ENCODE measurements at regions not wholly inside any gene's neighbourhood (a gene's known extent, or its start where the extent isn't known, plus 50 kb on each side); places are given as distances from the start of the nearest gene placed in this dataset.
A peak's percentile ranks its signal among the peaks of the same experiment; 100 is the strongest.

DNA sequence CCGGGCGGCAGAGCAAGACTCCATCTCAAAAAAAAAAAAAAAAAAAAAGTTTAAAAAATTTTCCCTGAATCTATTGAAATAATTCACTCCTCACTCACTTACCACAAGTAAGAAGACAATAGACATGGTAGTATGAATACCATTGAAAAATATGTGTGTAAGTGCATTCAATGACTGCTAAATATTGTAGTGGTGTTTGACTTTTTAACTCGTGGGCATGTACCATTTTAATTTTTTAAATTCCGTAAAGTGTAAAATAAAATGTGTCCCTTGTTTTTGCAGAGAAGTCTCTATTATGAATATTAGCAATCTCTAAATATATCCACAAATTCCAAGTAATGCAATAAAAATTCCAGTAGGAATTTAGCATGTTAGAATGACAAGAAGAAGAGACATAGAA is 134.1 kb downstream of the COPS8 start:
- Histone ChIP-seq H3K4me3 (no peak overlapping the region), H3K4me1 (ENCODE audit: low read depth) (no peaks in the 10 kb centered on the region), H3K9me3 (no peaks in the 10 kb centered on the region), H3K36me3 (ENCODE audit: low read depth) (no peaks in the 10 kb centered on the region)
- no peak for ATAC-seq
- intact Hi-C loops (cut with DNase I, micrococcal nuclease): no loop called here
- TF ChIP-seq, protein P1, sequence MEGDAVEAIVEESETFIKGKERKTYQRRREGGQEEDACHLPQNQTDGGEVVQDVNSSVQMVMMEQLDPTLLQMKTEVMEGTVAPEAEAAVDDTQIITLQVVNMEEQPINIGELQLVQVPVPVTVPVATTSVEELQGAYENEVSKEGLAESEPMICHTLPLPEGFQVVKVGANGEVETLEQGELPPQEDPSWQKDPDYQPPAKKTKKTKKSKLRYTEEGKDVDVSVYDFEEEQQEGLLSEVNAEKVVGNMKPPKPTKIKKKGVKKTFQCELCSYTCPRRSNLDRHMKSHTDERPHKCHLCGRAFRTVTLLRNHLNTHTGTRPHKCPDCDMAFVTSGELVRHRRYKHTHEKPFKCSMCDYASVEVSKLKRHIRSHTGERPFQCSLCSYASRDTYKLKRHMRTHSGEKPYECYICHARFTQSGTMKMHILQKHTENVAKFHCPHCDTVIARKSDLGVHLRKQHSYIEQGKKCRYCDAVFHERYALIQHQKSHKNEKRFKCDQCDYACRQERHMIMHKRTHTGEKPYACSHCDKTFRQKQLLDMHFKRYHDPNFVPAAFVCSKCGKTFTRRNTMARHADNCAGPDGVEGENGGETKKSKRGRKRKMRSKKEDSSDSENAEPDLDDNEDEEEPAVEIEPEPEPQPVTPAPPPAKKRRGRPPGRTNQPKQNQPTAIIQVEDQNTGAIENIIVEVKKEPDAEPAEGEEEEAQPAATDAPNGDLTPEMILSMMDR (IDR thresholded peaks at IDR 0.05): no peak
- DNase-seq: no peak

DNA sequence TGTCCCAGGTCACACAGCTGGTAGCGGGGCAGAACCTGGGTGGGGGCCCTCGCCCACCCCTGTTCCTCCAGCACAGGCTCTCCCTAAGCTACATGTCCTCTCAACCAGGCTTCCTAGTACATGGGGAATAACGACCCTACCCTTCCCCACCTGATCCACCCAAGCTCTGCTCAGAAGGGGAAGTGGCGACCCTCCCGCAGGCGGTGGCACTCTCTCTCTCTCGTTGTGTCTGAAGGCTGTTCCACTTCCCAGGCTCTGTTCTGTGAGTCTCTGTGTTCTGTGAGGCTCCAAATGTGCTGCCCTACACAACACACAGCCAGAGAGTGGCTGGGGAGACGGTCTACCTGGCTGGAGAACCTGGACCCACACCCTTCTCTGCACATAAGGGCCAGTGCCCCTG is 135.8 kb downstream of the COPS8 start:
- ATAC-seq (no peak), DNase-seq (no peak)
- Histone ChIP-seq H3K4me3 (no peak overlapping the region), H3K4me1 (ENCODE audit: low read depth) (no peaks in the 10 kb centered on the region), H3K9me3 (no peaks in the 10 kb centered on the region), H3K36me3 (ENCODE audit: low read depth) (no peaks in the 10 kb centered on the region)
- intact Hi-C loops (cut with DNase I, micrococcal nuclease): no loop called here
- TF ChIP-seq, protein P1 (IDR thresholded peaks at IDR 0.05): no peak

DNA sequence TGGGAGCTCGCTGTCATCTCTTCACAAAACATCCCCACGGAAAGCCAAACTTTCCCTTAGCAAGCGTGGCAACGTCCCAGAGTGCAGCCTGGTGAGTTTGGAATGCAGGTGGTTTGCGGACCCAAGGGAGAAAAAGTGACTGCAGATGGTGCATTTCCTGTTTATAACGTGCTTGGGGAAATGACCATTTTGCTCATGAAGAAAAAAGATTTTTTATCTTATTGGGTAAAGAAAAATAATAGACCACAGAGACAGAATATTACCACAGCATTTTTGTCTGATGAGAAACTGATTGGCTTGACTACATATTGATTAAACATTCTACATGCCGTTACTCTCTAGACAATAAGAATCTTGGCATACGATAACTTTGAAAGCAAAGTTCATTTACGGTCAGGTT is 136.5 kb downstream of the COPS8 start:
- no peaks in the 10 kb centered on the region for H3K9me3 ChIP-seq
- intact Hi-C loops (cut with DNase I, micrococcal nuclease): no loop called here
- ATAC-seq (no peak), DNase-seq (no peak)
- no peaks in the 10 kb centered on the region for H3K4me1 ChIP-seq (ENCODE audit: low read depth)
- no peaks in the 10 kb centered on the region for H3K36me3 ChIP-seq (ENCODE audit: low read depth)
- TF ChIP-seq, protein P1 (IDR thresholded peaks at IDR 0.05): no peak
- H3K4me3 ChIP-seq: no peak overlapping the region

DNA sequence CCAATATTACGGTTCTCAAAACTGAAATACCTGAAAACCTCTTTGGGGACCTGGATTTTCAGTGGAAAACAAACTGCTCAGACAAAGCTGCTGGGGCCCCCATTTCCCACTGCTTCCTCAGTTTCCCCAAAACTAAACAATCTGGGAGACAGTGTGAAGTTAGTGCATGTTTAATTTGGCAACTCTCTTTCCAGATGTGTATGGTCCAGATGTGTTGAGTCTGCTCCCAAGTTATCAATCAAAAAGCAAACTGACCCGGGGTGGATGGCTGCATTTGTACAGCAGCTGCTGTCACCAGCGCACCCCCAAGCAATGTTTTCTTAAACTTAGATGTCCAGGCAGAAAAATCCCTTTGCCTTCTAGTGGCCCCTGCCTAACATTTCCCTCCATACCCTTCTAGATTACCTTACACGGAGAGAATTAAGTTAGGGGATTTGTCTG is 136.9 kb downstream of the COPS8 start:
- no peak for ATAC-seq

DNA sequence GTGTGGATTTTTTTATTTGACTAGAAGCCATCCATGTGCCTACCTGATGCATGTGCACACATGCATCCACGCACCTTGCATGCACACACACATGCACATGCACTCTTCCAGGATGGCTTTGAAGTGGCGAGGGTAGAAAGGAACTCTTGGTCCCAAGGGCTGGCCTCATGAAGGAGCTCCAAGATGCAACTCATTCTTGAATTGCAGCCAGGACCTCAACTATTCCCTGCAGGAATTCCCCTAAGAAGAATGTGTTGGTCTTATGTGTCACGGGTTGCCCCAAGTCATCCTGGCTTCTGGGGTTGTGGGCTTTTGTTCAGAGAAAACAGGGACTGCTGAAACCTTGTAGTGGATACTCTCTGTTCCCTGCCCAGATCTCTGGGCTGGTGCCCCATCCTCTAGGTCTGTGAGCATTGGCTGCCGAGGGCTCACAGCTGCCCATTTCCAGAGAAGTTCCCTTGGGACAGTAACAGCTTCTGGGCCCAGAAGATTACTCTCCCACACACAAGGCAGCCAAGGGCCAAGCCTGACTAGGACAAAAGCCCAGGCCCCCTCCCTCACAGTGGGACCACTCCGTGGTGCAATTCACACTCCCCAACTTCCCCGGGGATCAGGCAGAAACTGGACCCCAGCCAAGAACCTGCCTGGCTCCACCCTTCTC is 137.6 kb downstream of the COPS8 start:
- ATAC-seq (peak; percentile 12), DNase-seq (no peak)
- H3K4me3 ChIP-seq: no peak overlapping the region
- no peaks in the 10 kb centered on the region for H3K36me3 ChIP-seq (ENCODE audit: low read depth)
- H3K9me3 ChIP-seq: no peaks in the 10 kb centered on the region
- intact Hi-C loops (cut with DNase I, micrococcal nuclease): no loop called here
- no peaks in the 10 kb centered on the region for H3K4me1 ChIP-seq (ENCODE audit: low read depth)
- TF ChIP-seq, protein P1 (IDR thresholded peaks at IDR 0.05): no peak

More for the DNA sequence above, 136.9 kb downstream of the COPS8 start:
- TF ChIP-seq, protein P1 (IDR thresholded peaks at IDR 0.05): no peak
- intact Hi-C loops (cut with DNase I, micrococcal nuclease): no loop called here
- Histone ChIP-seq H3K4me3 (no peak overlapping the region), H3K36me3 (ENCODE audit: low read depth) (no peaks in the 10 kb centered on the region), H3K4me1 (ENCODE audit: low read depth) (no peaks in the 10 kb centered on the region), H3K9me3 (no peaks in the 10 kb centered on the region)
- DNase-seq: no peak

DNA sequence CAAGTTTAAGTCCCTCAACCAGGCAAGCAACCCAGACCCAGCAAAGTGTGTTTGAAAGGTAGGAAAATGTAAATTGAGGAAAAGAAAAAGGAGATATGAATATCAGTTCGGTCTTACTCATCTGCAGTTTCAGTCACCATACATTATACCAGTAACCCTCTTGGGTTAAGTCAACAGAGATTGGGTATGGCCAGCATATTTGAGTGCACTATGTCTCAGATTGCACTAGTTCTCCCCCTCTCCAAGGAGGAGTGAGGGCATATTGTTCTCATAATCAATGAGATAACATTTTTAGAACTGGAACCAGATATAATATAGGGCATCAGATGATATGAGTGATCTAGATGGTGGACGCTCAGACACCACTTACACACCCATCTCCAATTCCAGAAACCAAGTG is 141.5 kb downstream of the COPS8 start:
- Histone ChIP-seq H3K4me1 (ENCODE audit: low read depth) (no peaks in the 10 kb centered on the region), H3K4me3 (no peak overlapping the region), H3K9me3 (no peaks in the 10 kb centered on the region), H3K36me3 (ENCODE audit: low read depth) (no peaks in the 10 kb centered on the region)
- TF ChIP-seq, protein P1 (IDR thresholded peaks at IDR 0.05): no peak
- no peak for DNase-seq
- intact Hi-C loops (cut with DNase I, micrococcal nuclease): no loop called here
- no peak for ATAC-seq
